T-helper 2 cell treated with Interferon-gamma antibody and Interleukin-4, amounts not matched to agents 5 μg/mL and 100 μg/mL, for 36 hours (primary cell): ENCODE measurements at regions not wholly inside any gene's neighbourhood (a gene's known extent, or its start where the extent isn't known, plus 50 kb on each side); places are given as distances from the start of the nearest gene placed in this dataset.
"Not testable (repeated sequence)": the region's sequence is repeated elsewhere in the genome, so short reads cannot be mapped to it uniquely, and the experiment has no call there.

Source experiments
- DNase-seq: peaks from one replicate; pipeline ENCODE4 v3.0.0; 2021; ENCODE audit warnings: low spot score
- H3K27ac Mint-ChIP-seq: one replicate; pipeline ENCODE4 v1.8.0; 2021; ENCODE audit warnings: mild to moderate bottlenecking, mixed read lengths
- H3K27me3 Mint-ChIP-seq: one replicate; pipeline ENCODE4 v1.8.0; 2021; ENCODE audit warnings: low read depth, mixed read lengths
- H3K36me3 Mint-ChIP-seq: one replicate; pipeline ENCODE4 v1.8.0; 2021; ENCODE audit warnings: low read depth, mixed read lengths
- H3K4me1 Mint-ChIP-seq: one replicate; pipeline ENCODE4 v1.8.0; 2021; ENCODE audit warnings: low read depth, mixed read lengths
- H3K4me3 Mint-ChIP-seq: one replicate; pipeline ENCODE4 v1.8.0; 2022; ENCODE audit warnings: mild to moderate bottlenecking, moderate library complexity, mixed read lengths
- H3K9me3 Mint-ChIP-seq: one replicate; pipeline ENCODE4 v1.8.0; 2021; ENCODE audit warnings: mixed read lengths

DNA sequence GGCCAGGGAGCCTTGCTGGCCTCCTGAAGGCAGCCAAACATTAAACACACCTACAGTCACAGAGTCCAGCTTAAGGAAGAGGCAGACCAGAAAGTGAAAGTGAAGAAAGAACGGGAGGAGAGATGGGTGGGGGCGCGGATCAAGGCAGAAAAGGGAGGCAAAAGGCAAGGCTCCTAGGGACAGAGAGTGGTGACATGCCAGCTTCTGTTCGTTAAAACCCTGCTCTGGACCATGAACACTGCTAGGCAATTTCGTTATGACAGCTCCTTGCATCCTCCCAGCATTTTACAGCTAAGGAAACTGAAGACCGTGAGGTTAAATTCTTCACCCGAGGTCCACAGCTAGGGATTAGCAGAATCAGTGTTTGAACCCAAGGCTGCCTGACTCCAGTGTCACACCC is 51.7 kb upstream of the SMURF2 start:
- not testable (repeated sequence) for DNase-seq, H3K9me3 Mint-ChIP-seq, H3K36me3 Mint-ChIP-seq, H3K27me3 Mint-ChIP-seq
- Mint-ChIP-seq H3K4me1 (peaks cover 51% of the 10 kb centered on the region), H3K4me3 (peak overlapping the region; percentile 84), H3K27ac (peak overlapping the region; percentile 89)

GRCh38 chr17:64712557-64713351 is 50.6 kb upstream of the SMURF2 start:
- peak overlapping the region; percentile 84 for H3K4me3 Mint-ChIP-seq
- not testable (repeated sequence) for H3K36me3 Mint-ChIP-seq, H3K9me3 Mint-ChIP-seq, H3K27me3 Mint-ChIP-seq
- peak overlapping the region; percentile 89 for H3K27ac Mint-ChIP-seq
- peaks cover 55% of the 10 kb centered on the region for H3K4me1 Mint-ChIP-seq
- DNase-seq, result peak; percentile 21
